UCSD-AML1 (cell line): ENCODE measurements at regions not wholly inside any gene's neighbourhood (a gene's known extent, or its start where the extent isn't known, plus 50 kb on each side); places are given as distances from the start of the nearest gene placed in this dataset.

Source experiments
- DNase-seq: peaks from one replicate; lab custom pipeline; 2025; ENCODE audit not compliant: unreplicated experiment; lab: John Stamatoyannopoulos, UW

- DNase-seq: peak; percentile 26
These were observed 725.5 kb upstream of the ARRDC4 start for GRCh38 chr15:97234851-97235610.

- no peak for DNase-seq
These were observed 724.9 kb upstream of the ARRDC4 start for GRCh38 chr15:97235611-97235985.

GRCh38 chr15:97236140-97236539 lies 724.4 kb upstream of the ARRDC4 start:
- DNase-seq: no peak

- no peak for DNase-seq
These were observed 723.3 kb upstream of the ARRDC4 start for GRCh38 chr15:97237160-97237559.

- DNase-seq: no peak
These were observed 712.1 kb upstream of the ARRDC4 start for GRCh38 chr15:97248376-97248775.

GRCh38 chr15:97259943-97260342 lies 700.6 kb upstream of the ARRDC4 start:
- no peak for DNase-seq

- DNase-seq: no peak
These were observed 659.3 kb upstream of the ARRDC4 start for GRCh38 chr15:97301166-97301565.

- no peak for DNase-seq
These were observed 644.1 kb upstream of the ARRDC4 start for GRCh38 chr15:97316362-97316761.

- DNase-seq: no peak
These were observed 643.3 kb upstream of the ARRDC4 start for GRCh38 chr15:97317163-97317562.

GRCh38 chr15:97319291-97319690 lies 641.2 kb upstream of the ARRDC4 start:
- DNase-seq: no peak

GRCh38 chr15:97346221-97346620 lies 614.3 kb upstream of the ARRDC4 start:
- no peak for DNase-seq

GRCh38 chr15:97350813-97351212 lies 609.7 kb upstream of the ARRDC4 start:
- DNase-seq: no peak

GRCh38 chr15:97383516-97383915 lies 577.0 kb upstream of the ARRDC4 start:
- no peak for DNase-seq

GRCh38 chr15:97386940-97387339 lies 573.6 kb upstream of the ARRDC4 start:
- no peak for DNase-seq

- DNase-seq: no peak
These were observed 559.3 kb upstream of the ARRDC4 start for GRCh38 chr15:97401195-97401594.

- DNase-seq: no peak
These were observed 558.5 kb upstream of the ARRDC4 start for GRCh38 chr15:97401970-97402369.

- DNase-seq: no peak
These were observed 553.7 kb upstream of the ARRDC4 start for GRCh38 chr15:97406841-97407240.

GRCh38 chr15:97410897-97411575 lies 549.5 kb upstream of the ARRDC4 start:
- no peak for DNase-seq

- no peak for DNase-seq
These were observed 540.4 kb upstream of the ARRDC4 start for GRCh38 chr15:97420130-97420529.

GRCh38 chr15:97425596-97425995 lies 534.9 kb upstream of the ARRDC4 start:
- no peak for DNase-seq

GRCh38 chr15:97443101-97443500 lies 517.4 kb upstream of the ARRDC4 start:
- DNase-seq: no peak

GRCh38 chr15:97446138-97446537 lies 514.4 kb upstream of the ARRDC4 start:
- no peak for DNase-seq
